ENCODE measurements at regions not wholly inside any gene's neighbourhood (a gene's known extent, or its start where the extent isn't known, plus 50 kb on each side); places are given as distances from the start of the nearest gene placed in this dataset.

- no peak for DNase-seq (ENCODE audit: low read depth)
Observed at GRCh38 chr1:193555662-193556441, 369.4 kb upstream of the B3GALT2 start.

- no peak for DNase-seq (ENCODE audit: low read depth)
Observed at GRCh38 chr1:193553564-193553963, 367.2 kb upstream of the B3GALT2 start.

- no peak for DNase-seq (ENCODE audit: low read depth)
Observed at GRCh38 chr1:193552274-193552673, 365.9 kb upstream of the B3GALT2 start.

- no peak for DNase-seq (ENCODE audit: low read depth)
Observed at GRCh38 chr1:193549081-193549480, 362.7 kb upstream of the B3GALT2 start.

DNA sequence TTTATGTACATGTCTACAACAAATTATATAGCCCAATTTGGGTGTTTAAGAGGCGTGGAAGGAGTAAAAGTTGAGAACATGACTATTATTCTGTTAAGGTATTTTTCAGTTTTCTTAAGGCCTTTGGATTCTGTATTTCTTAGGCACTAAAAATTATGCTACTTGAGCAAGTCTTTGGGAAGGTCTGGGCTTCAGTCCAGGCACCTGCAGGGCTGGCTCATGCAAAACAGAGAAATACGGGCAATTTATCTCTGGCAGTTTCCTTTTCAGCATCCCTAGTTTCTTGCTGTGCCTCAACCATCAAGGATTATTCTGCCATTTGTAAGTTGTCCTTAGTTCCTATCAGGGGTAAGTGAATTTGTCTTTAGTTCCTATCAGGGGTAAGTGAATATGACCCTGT lies 358.8 kb upstream of the B3GALT2 start:
- no peak for DNase-seq (ENCODE audit: low read depth)

DNA sequence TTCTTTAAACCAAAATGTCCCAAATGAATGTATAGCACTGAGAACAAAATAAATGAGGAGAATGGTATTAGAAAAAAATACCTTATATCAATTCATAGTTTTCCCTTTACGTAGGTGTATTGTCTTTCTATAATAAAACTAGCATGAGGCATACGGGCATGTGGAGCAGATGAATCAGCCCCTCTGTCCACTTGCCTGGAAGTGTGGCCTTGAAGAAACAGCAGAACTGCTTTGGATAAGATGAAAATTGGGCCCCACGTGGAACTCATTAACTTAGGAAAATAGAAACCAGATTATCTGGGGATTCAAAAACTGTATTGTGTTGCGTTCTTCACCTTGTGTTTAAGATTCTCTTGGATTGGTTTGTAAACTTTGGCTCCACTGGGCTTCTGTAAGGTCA lies 356.8 kb upstream of the B3GALT2 start:
- no peak for DNase-seq (ENCODE audit: low read depth)

DNA sequence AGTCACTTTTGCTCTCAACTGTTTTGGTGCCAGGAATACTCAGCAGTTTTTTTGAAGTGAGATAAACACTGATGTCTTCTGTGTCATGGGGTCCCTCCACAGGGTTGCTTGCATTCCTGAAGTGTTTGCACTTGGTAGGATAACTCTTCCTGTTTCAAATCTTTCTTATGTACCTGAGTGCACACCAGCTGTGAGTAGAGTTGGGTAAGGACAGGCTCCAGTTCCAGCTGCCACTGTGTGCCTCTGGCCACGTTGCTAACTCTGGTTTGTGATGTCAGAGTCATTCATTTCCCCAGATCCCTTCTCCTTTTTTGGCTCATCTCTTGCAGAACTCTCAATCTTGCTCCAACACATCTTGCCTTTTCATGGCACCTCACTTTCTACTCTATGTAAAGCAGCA lies 356.3 kb upstream of the B3GALT2 start:
- DNase-seq (ENCODE audit: low read depth): no peak

DNA sequence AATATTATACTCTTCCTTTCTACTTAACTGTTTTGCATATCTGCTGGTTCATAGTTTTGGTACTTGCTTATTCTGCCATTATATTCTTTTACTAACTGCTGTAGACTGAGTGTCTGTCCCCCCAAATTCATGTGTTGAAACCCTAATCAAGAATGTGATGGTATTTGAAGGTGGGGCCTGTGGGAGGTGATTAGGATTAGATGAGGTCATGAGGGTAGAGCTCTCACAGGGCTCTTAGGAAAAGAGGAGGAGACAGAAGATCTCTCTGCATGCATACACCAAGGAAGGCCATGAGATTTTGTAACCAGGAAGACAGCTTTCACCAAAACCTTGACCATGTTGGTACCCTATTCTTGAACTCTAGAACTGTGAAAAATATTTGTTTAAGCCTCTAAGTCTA lies 354.1 kb upstream of the B3GALT2 start:
- no peak for DNase-seq (ENCODE audit: low read depth)

DNA sequence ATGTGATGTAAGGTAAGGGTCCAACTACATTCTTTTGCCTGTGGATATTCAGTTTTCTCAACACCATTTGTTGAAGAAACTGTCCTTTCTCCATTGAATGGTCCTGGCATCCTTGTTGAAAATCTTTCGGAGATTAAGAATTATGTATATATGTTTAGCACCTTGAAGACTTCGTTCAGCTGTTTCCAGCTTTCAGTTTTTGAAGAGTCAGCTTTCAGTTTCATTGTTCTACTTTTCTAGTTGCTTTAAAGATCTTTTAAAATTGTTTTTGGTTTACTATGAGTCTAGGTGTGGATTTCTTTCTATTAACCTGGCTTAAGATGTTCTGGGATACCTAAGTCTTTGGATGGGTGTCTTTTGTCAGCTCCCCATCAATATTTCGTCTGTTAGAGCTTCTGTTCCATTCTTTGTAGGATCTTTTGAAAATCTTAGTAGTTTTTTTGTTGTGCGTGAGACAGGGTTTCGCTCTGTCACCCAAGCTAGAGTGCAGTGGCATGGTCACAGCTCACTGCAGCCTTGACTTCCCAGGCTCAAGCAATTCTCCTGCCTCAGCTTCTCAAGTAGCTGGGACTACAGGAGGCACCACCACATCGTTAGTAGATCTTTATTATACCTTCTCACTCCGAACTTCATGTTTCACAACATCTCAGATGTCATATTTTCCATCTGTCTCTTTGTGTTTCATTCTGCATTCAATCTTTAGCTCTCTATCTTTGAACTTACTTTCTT lies 353.5 kb upstream of the B3GALT2 start:
- DNase-seq (ENCODE audit: low read depth): no peak

DNA sequence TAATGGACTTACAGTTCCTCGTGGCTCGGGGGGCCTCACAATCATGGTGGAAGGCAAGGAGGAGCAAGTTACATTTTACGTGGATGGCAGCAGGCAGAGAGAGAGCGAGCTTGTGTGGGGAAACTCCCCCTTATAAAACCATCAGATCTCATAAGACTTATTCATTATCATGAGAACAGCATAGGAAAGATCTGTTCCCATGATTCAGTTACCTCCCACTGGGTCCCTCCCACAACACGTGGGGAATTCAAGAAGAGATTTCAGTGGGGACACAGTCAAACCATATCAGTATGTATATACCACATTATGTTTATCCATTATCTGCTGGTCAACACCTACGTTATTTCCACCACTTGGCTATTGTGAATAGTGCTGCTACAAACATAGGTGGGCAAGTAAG lies 352.3 kb upstream of the B3GALT2 start:
- no peak for DNase-seq (ENCODE audit: low read depth)

DNA sequence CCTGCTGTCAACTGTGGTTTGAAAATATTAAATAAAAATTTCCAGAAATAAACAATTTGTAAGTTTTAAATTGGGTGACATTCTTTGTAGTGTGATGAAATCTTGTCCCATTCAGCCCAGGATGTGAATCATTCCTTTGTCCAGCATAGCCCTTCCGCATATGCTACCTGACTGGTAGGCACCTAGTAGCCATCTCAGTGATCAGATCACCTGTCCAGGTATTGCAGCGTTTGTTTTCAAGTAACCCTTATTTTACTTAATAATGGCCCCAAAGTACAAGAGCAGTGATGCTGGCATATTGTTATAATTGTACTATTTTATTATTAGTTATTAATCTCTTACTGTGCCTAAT lies 351.6 kb upstream of the B3GALT2 start:
- DNase-seq (ENCODE audit: low read depth): no peak

- DNase-seq (ENCODE audit: low read depth): peak; percentile 8
Observed at GRCh38 chr1:193537266-193538002, 351.0 kb upstream of the B3GALT2 start.

GRCh38 chr1:193533853-193534252 lies 347.4 kb upstream of the B3GALT2 start:
- no peak for DNase-seq (ENCODE audit: low read depth)

- no peak for DNase-seq (ENCODE audit: low read depth)
Observed at GRCh38 chr1:193525917-193526710, 339.7 kb upstream of the B3GALT2 start.

DNA sequence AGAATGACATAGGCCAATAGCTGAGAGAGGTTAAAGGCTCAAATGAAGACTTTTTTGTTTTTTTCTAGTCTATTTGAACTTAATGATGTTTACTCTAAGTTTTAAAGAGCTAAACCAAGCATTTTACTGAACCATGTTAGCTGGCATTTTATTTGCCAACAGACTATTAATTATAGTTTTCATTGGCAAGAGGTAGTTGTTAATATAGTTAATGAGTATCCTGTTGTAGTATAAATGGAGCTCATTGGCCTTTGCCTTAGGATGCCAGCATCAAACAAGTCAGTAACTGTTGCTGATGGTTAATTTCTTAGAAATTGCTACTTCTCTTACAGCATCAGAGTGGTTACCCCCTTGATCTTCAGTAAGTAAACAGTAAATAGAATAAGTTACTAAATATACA lies 339.0 kb upstream of the B3GALT2 start:
- DNase-seq (ENCODE audit: low read depth): no peak

DNA sequence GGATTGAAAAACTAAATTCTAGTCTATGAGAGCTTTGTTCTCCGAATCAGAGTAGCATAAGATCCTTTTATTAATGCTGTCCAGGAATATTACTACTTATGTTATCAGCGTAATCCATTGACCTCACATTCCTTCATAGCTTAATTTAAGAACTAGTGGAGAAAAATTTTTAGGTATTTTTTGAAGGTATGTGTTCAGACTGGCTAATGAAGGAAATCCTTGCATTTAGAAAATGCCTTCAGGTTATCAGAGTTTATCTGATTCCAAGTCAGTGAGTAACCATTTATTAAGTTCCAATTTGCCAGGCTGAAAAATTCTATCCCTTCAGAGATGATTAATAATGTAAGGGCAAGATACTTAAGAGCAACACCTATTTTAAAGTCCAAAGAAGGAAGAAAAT lies 338.2 kb upstream of the B3GALT2 start:
- DNase-seq (ENCODE audit: low read depth): no peak

- no peak for DNase-seq (ENCODE audit: low read depth)
Observed at GRCh38 chr1:193524021-193524420, 337.6 kb upstream of the B3GALT2 start.

GRCh38 chr1:193520472-193520871 lies 334.1 kb upstream of the B3GALT2 start:
- no peak for DNase-seq (ENCODE audit: low read depth)

GRCh38 chr1:193519922-193520321 lies 333.5 kb upstream of the B3GALT2 start:
- no peak for DNase-seq (ENCODE audit: low read depth)

GRCh38 chr1:193516755-193517388 lies 330.5 kb upstream of the B3GALT2 start:
- no peak for DNase-seq (ENCODE audit: low read depth)

DNA sequence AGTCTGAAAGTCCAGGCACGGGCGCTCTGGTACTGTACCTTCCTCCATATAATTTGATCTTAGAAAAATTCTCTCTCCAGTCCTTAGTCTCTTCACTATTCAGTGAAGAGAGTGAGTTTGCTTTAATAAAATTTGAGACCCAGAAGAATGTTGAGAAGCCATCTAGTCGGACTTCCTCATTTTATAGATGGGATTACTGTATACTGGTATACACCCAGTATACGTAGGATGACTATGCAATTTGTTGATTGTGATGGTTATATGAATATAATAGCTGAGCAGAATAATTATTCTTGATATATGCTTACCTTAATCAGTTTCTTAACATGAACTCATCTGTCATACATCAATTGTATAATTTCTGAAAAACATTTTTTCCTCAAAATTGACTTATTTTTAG lies 328.0 kb upstream of the B3GALT2 start:
- DNase-seq (ENCODE audit: low read depth): no peak

DNA sequence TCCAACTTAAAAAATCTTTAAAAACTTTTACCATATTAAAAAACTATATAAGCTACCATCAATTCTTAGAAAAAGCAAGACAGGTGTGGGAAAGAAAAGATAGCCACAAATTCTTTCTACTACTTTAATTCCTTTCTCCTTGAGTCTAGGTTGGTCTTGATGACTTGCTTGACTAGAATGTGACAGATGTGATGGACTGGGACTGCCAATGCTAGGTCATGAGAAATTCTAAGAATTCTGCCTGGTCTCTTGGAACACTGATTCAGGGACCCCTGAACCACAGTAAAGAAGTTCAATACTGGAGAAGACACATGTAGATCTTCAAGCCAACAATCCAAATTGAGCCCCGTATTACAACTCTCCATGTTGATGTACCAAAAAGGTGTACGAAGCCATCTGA lies 326.6 kb upstream of the B3GALT2 start:
- no peak for DNase-seq (ENCODE audit: low read depth)
